NCI-H774 (cell line): ENCODE measurements at regions not wholly inside any gene's neighbourhood (a gene's known extent, or its start where the extent isn't known, plus 50 kb on each side); places are given as distances from the start of the nearest gene placed in this dataset.

Source experiments
- DNase-seq: peaks from one replicate; lab custom pipeline; 2025; lab: John Stamatoyannopoulos, UW

- no peak for DNase-seq
Measured at GRCh38 chr1:63119575-63120155, 202.7 kb upstream of the FOXD3 start.

GRCh38 chr1:63122079-63122478 is 200.3 kb upstream of the FOXD3 start:
- DNase-seq, result no peak

- DNase-seq, result no peak
Measured at GRCh38 chr1:63124666-63125191, 197.6 kb upstream of the FOXD3 start.

- no peak for DNase-seq
Measured at GRCh38 chr1:63126104-63126503, 196.3 kb upstream of the FOXD3 start.

GRCh38 chr1:63127376-63127775 is 195.0 kb upstream of the FOXD3 start:
- no peak for DNase-seq

- no peak for DNase-seq
Measured at GRCh38 chr1:63128556-63128955, 193.8 kb upstream of the FOXD3 start.

- no peak for DNase-seq
Measured at GRCh38 chr1:63129184-63129583, 193.2 kb upstream of the FOXD3 start.

GRCh38 chr1:63129855-63130254 is 192.5 kb upstream of the FOXD3 start:
- DNase-seq, result no peak

GRCh38 chr1:63134501-63135173 is 187.7 kb upstream of the FOXD3 start:
- no peak for DNase-seq

- no peak for DNase-seq
Measured at GRCh38 chr1:63135174-63135512, 187.2 kb upstream of the FOXD3 start.

- no peak for DNase-seq
Measured at GRCh38 chr1:63135801-63136200, 186.6 kb upstream of the FOXD3 start.

- DNase-seq, result no peak
Measured at GRCh38 chr1:63142001-63142400, 180.4 kb upstream of the FOXD3 start.

GRCh38 chr1:63143482-63143881 is 178.9 kb upstream of the FOXD3 start:
- no peak for DNase-seq

GRCh38 chr1:63147783-63148182 is 174.6 kb upstream of the FOXD3 start:
- DNase-seq, result no peak

GRCh38 chr1:63148825-63149645 is 173.3 kb upstream of the FOXD3 start:
- no peak for DNase-seq

- no peak for DNase-seq
Measured at GRCh38 chr1:63152572-63152971, 169.8 kb upstream of the FOXD3 start.

GRCh38 chr1:63155437-63155836 is 166.9 kb upstream of the FOXD3 start:
- DNase-seq, result no peak

- no peak for DNase-seq
Measured at GRCh38 chr1:63157085-63157484, 165.3 kb upstream of the FOXD3 start.

GRCh38 chr1:63169057-63169456 is 153.3 kb upstream of the FOXD3 start:
- no peak for DNase-seq

GRCh38 chr1:63173161-63173560 is 149.2 kb upstream of the FOXD3 start:
- DNase-seq, result no peak

GRCh38 chr1:63189677-63190076 is 132.7 kb upstream of the FOXD3 start:
- peak; percentile 84 for DNase-seq

GRCh38 chr1:63190171-63190570 is 132.2 kb upstream of the FOXD3 start:
- no peak for DNase-seq

GRCh38 chr1:63198871-63199394 is 123.4 kb upstream of the FOXD3 start:
- DNase-seq, result no peak
